ENCODE measurements at regions not wholly inside any gene's neighbourhood (a gene's known extent, or its start where the extent isn't known, plus 50 kb on each side); places are given as distances from the start of the nearest gene placed in this dataset.

DNA sequence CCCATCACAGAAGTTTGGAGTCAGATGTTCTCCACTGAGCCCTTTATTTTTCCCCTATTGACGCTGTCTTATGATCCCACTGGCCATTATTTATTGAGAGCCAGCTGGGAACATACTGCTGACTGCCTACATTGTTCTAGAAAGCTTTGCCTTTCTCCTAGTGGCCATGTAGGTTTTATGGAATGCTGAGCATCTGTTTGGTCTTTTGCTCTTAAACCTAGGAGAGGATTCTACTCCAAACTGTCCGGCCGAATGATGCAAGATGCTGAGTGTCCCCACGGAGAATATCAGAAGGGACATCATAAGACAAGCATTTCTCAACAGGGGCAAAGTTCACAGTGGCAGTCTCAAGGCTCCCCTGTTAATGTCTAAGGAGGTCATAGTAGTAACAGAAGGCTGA, 171.4 kb downstream of the ARRDC4 start:
- DNase-seq (no peak), ATAC-seq (no peak)
- intact Hi-C loops (cut with DNase I) = no loop called here

DNA sequence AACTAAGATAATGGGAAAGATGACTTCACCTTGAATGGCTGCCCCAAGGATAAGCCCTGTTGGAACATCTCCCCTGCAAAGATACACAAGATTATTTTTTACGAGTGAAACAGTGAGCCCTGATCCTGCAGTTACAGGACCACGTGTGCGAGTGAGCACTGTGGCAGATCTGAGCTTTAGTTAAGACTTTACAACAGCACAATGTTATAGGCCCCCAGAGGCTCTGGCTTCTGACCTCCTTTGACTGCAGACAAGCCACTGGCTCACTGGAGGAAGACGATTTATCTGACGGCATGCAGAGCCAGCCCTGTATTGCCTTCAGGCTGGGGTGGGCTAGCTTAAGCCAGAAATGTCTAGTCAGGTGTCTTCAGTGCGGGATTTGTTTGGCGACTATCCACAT, 174.4 kb downstream of the ARRDC4 start:
- ATAC-seq (no peak), DNase-seq (no peak)
- intact Hi-C loops (cut with DNase I) = no loop called here

DNA sequence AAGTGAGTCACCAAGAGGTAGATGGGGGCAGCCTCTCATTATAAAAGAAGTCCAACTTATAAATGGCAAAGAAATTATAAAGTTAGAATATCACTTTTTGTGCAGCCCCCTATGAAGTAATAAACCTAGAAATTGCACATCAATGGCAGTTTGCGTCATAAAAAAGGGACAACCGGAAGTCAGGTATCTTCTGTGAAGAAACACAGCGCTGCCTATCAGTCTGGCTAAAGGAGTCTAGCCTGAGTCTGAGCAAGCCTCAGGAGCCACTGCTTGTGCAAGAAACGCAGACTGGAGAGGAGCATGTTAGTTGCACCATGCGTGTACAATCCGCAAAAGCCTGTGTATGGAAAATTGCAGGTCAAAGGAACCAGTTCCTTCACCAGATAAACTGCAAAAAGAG, 178.4 kb downstream of the ARRDC4 start:
- intact Hi-C loops (cut with DNase I) = no loop called here
- ATAC-seq (no peak), DNase-seq (no peak)

DNA sequence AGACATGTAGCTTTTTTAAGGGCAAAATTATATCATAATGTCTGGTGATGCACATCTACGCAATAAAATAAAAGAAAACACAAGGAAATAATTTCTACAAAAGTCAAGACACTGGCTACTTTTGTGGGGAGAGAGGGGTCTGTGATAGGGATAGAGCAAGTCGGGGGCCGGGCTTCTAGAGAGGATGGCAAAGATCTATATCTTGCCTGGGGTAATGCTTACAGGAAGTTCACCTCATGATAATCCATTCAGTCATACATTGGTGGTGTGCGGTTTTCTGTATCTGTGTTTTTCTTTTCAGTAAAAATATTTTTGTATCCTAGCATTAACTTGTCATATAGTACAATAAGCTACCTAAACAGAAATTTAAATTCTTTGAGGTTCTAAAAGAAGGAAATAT, 178.8 kb downstream of the ARRDC4 start:
- intact Hi-C loops (cut with DNase I) = no loop called here
- DNase-seq (no peak), ATAC-seq (no peak)

DNA sequence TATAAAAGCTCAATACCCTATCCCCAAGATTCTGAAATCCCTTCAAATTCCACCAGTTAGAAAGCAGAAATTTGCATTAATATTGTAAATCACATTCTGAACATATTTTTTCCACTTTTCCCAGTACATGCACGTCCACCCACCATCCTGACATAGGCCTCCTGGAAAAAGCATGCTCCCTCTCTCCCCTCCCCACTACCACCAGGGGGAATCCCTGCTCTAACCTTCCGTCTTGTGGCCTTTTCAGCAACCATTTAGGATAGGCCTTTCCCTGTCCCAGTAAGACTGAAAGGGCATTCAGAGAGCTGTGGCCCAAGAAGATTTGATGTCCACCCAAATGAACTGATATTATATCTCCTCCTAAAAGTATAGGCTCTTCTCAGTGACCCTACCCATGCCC, 182.1 kb downstream of the ARRDC4 start:
- intact Hi-C loops (cut with DNase I) = no loop called here
- DNase-seq (no peak), ATAC-seq (no peak)

DNA sequence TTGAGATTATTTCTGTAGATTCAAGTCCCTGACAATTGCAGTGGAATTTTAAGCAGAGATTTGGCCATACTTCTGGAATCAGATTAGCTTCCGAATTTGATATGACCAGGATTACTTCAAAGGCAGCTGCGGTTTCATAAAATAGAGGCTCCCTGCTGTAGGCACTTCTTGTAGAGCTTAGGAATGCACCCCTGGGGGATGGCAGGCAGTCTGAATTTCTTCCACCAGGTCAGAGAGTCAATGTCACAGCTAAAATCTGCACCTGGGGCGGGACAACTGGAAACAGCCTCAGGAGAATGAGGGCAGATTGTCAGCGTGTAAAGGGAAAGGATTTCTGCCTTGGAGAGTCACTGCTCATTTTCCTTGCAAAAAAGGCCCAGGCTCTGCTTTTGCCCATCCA, 182.6 kb downstream of the ARRDC4 start:
- no peak for DNase-seq
- ATAC-seq = no peak
- intact Hi-C loops (cut with DNase I) = no loop called here

DNA sequence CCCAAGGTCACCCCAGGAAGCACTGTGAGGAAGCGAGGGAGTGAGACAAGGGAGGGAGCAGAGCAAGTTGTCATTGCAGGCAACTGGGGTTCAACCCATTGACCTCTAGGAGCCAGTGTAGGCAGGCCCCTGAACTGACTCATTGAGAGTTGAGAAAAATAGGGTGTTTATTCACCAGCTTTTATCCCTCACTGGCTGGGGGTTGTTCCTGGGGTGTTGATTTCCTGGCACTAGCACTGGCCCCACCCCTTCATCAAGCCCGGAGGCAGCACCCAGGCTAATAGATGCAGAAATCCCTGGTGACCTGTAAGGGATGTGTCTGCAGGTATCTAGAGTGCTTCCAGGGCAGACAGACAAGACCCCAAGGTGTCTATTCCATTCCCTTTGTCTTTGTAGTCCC, 183.9 kb downstream of the ARRDC4 start:
- intact Hi-C loops (cut with DNase I) = no loop called here
- ATAC-seq (no peak), DNase-seq (no peak)

DNA sequence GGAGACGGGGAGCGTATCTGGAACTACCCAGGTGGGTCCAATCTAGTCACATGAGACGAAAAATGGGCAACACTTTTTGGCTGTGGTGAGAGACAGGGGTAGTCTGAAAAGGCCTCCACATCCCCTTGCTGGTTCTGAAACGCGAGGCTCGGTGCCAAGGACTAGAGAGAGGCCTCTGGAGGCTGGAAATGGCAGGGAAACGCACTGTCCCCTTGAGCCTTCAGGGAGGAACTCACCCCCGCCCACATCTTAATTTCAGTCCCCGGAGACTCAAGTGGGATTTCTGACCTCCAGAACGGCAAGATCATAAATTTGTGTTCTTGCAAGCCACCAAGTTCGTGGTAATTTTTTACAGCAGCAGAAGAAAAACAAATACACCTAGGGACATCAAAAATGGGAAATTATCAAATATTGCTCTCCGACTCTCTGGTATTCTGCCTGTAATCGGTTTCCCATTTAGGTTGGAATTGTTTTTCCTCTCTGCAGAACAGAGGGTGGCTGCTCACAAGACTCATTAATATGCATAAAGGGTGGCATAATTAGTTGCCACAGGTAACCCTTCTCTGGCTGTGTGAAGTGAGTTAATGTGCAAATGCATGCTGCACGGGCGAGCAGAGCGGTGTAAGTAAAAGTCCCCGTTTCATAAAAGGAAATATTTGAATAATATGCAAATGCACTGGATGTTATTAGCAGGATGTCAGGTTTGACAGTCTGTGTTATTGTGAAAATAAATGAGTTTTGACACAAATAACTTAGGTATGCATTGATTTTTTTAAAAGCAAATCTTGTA, 185.7 kb downstream of the ARRDC4 start:
- DNase-seq (no peak), ATAC-seq (no peak)
- intact Hi-C loops (cut with DNase I) = no loop called here

DNA sequence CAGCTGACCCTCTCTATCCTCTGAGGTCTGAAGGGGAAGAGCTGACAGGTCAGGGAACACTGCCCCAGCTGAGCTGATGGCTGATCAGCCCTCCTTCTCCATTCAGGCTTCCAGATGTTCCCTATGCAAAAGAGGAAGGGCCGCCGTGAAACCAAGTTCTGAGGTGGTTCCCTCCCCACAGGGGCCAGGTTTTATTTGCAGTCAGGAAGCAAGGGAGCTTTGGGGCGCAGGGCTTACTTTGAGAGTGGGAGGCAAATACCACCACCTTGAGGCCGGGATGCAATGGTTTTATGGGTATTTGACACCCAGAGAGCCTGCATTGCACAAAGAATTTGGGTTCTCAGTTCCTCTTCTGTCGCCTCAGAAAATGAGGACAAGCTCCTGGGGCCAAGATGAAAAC, 186.9 kb downstream of the ARRDC4 start:
- ATAC-seq (peak in 1 of 2 donors; percentile 16), DNase-seq (no peak)
- intact Hi-C loops (cut with DNase I) = no loop called here

DNA sequence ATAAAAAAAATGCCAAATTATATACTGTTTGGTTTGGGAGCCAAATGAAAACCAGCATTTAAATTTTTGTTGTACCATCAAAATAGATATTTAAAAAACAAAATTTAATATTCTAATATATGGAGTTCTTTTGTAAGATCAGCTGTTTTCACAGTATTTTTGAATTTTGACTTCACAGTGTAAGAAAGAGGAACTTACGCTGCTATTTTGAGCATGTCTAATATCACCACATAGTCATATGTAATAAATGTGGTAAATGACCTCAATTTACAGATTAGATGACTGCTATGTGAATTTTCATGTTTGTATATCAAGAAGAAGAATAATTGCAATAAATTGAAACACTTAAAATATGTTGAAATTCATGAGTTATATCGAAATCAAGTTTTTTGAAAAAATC, 189.6 kb downstream of the ARRDC4 start:
- intact Hi-C loops (cut with DNase I) = no loop called here
- DNase-seq (no peak), ATAC-seq (no peak)

DNA sequence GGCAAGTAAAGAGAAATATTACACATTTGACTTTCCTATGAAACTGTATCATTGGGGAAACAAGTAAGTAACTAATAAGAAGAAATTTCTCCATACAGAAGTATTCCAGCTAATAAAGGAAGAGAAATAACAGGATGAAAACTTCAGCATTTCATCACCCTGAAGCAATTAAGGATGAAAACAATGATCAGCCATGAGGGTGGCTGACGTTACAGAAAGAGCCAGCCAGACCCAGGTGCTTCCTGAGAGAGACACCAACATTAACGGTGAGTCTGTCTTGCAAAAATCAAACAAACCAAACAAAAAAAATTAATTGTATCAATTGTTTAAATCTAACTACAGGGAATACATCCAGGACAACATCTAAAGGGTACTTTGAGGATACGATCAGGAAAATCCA, 190.0 kb downstream of the ARRDC4 start:
- DNase-seq = no peak
- no peak for ATAC-seq
- intact Hi-C loops (cut with DNase I) = no loop called here

DNA sequence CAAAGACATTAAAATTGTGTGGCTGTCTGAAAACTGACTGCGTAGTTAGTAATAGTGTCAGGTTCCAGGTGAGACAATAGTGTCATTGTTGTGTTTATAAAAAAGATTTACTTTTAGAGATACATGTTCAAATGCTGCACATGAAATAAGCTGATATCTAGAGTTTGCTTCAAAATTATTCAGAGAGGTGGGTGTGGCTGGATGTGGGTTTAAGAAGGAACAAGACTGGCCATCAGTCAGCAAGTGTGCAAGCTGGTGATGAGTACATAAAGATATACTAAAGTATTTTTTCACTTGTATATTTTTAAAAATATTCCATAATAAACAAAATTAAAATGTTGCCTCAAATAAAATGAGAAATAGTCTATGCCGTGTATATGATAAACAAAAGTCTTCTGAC, 190.6 kb downstream of the ARRDC4 start:
- DNase-seq (no peak), ATAC-seq (no peak)
- intact Hi-C loops (cut with DNase I) = no loop called here

DNA sequence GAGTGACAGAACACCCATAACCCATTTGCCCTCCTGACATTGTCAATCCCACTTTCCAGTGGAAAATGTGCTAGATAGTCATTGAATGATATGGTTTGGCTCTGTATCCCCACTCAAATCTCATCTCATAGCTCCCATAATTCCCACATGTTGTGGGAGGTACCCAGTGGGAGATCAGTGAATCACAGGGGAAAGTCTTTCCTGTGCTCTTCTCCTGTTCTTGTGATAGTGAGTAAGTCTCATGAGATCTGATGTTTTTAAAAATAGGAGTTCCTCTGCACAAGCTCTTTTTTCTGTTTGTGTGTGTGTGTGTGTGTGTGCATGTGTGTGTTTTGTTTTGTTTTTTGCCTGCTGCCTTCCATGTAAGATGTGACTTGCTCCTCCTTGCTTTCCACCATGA, 191.7 kb downstream of the ARRDC4 start:
- no peak for DNase-seq
- ATAC-seq = no peak
- intact Hi-C loops (cut with DNase I) = no loop called here

DNA sequence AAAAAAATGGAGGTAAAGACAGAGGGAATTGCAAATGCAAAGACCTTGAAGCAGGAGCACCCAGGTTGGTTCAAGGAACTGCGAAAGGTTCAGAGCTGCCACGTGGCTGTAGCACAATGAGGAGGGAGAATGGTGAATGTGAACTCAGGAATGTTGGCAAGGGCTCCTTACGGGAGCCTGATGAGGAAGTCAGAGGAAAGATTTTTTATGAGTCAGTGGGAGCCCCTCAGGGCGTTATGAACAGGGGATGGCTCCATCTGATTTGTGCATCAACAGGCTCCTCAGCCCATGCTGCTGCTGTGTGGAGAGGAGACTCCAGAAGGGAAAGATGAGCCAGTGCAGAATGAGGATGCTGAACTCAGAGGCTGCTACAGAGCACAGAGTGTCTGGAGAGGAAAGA, 194.4 kb downstream of the ARRDC4 start:
- peak in 1 of 2 donors; percentile 84 for ATAC-seq
- intact Hi-C loops (cut with DNase I) = no loop called here

DNA sequence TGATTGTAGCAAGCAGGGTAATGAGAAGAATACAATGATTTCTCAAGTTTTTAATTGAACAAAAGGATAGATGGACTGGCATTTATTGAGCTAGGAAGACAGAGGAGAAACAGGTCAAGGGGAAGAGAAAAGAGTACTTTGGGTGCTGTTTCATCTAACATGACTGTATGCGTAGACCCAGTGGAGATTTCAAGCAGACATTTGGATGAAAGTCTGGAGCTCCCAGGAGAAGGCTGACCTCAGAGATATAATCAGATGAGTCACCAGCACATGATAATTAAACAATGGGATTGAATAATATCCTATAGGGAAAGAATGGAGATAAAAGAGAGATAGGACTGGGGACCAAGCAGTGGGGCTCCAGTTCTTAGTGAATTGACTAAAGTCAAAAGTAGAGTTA, 194.9 kb downstream of the ARRDC4 start:
- ATAC-seq (no peak), DNase-seq (no peak)
- intact Hi-C loops (cut with DNase I) = no loop called here

More for the DNA sequence above, 194.4 kb downstream of the ARRDC4 start:
- no peak for DNase-seq

DNA sequence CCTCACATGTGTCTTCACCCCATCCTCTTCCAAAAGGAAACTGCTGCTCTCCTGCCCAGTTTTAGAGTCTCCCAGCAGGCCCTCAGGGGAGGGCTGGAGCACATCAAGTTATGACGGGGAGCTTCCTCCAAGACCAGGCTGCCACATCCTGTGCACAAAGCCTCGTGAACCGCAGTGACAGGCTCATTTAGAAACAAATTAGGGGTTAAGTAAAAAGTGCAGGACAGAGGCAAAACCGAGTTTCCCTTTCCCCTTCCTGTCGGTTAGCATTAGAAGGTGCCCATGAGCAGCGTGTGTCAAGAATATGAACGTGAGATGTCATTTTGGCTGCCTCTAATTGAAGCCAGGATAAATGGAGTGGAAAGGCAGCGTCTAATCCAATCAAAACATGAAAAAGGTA, 199.7 kb downstream of the ARRDC4 start:
- intact Hi-C loops (cut with DNase I) = no loop called here
- ATAC-seq (peak in 1 of 2 donors; percentile 30), DNase-seq (no peak)

DNA sequence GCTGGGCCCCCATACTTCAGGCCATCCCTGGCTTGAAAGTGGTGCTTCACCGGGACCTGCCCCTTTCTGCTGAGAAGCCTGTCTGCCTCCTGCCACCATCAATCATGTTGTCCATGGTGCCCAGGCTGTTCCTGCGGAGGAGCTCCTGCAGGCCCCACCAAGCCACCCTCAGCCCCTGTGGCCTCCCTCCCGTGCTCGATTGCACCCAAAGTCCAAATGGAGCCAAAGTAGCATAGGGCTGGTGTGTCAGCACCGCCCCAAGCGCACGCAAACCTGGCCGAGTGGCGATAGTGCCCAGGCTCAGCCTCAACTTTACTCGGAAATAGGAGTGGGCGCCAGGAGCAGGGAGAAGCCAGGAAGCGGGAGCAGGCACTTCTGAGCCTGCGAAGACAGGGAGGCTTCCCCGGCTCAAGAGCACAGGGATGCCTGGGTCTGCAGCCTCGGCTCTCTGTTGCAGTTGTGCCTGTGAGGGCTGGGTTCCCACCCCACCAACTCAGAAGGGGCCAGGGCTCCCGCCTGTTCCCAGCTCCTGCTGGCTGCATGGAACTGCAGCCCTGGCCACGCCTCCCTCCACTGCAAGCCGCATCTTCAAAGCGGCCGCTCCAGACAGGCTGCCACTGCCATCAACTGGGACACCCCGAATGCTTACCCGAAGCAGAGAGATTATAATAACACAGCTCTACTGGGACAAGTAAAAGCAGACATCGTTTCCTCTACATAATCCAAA, 203.0 kb downstream of the ARRDC4 start:
- ATAC-seq (no peak), DNase-seq (no peak)
- intact Hi-C loops (cut with DNase I) = no loop called here

DNA sequence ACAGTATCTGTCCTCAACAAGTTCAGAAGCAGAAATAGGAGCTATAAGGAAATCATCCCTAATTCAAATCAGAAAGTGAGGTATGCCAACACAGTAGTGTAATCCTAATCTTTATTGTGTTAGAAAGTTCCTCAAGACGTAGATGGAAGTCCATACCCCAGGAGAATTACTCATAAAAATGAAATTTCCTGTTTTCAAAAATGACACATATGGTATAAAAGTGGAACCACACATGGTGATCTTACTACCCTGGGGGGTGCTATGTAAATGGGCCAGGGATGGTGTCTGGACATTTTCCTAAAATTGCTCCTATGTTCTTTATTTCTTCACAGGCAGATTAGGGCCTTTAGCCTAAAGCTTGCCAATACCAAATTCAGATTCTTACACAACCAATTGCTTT, 204.1 kb downstream of the ARRDC4 start:
- intact Hi-C loops (cut with DNase I) = no loop called here
- ATAC-seq (no peak), DNase-seq (no peak)

DNA sequence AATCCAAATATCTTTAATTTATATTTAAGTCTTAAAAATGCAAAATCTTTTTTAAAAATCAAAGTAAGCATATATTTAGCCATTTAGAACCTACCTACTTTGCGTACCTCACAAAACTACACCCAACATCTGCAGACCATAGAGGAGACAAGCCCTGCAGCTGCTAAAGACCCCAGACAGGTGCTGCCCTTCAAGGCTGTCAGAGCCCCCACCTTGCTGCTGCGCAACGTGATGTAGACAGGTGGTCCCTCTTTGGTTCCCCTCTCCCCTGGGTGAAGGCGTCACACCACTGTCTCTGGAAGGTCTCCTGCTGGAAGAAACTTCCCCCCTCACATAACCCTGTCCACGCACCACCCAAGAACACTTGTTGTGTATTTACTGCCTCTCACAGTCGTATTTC, 204.5 kb downstream of the ARRDC4 start:
- ATAC-seq = no peak
- DNase-seq = no peak
- intact Hi-C loops (cut with DNase I) = no loop called here

DNA sequence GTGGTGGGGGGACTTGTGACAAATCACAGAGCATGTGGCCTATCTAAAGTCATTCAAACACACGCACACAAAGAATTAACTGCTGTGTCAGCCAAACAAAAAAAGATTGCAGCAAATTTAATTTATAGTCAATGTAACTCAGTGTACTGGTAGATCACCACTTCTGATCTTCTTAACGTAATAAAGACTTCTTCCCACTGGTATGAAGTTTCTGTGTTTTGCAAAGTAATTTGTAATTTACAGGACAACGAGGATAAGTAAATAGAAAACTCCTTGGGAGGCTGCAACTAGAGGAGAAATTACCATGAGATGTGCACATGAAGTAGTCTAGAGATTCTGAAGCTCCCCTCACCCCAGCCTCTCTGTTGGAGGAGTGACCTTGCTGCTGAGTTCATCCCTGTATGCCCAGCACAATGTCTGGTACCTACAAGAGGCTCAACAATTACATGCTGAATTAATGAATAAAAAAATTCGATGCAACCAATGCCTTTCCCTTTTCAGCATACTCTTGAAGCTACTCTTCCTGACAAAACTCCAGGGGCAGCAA, 207.3 kb downstream of the ARRDC4 start:
- ATAC-seq (no peak), DNase-seq (no peak)
- intact Hi-C loops (cut with DNase I) = no loop called here

DNA sequence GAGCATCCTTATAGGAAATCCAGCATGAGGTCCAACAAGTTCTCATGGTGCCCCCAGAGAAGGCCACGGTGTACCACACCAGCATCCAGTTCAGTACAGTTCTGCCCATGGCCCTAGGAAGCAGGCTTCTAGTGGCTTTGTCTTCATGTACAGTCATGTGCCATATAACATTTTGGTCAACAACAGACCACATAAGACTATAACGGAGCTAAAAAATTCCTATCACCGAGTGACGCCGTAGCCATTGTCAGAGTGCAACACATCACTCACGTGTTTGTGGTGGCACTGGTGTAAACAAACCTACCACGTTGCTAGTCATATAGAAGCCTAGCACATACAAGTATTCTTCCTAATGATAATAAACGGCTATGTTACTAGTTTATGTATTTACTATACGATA, 209.0 kb downstream of the ARRDC4 start:
- intact Hi-C loops (cut with DNase I) = no loop called here
- DNase-seq = no peak
- ATAC-seq = no peak
